Fibroblast of lung (primary cell): ENCODE measurements at regions not wholly inside any gene's neighbourhood (a gene's known extent, or its start where the extent isn't known, plus 50 kb on each side); places are given as distances from the start of the nearest gene placed in this dataset.

ENCODE experiments used
- DNase-seq, 2 donors: peaks; one replicate each; pipeline versions ENCODE4 v3.0.0 to v3.0.0-alpha.2; 2010; ENCODE audit warnings: low read depth in 2 of 2
- H2AFZ ChIP-seq: 2 replicates; pipeline ENCODE4 v1.5.1; 2012; ENCODE audit warnings: low read length, control low read depth, inconsistent platforms
- H3K27ac ChIP-seq: 2 replicates; pipeline ENCODE4 v1.5.1; 2011; ENCODE audit warnings: low read length, control low read depth; ENCODE audit not compliant: insufficient read depth
- H3K27me3 ChIP-seq: 2 replicates; pipeline ENCODE4 v1.5.1; 2011; ENCODE audit warnings: mild to moderate bottlenecking, low read length; ENCODE audit not compliant: control insufficient read depth, insufficient read depth
- H3K36me3 ChIP-seq: 2 replicates; pipeline ENCODE4 v1.5.1; 2011; ENCODE audit warnings: low read length; ENCODE audit not compliant: control insufficient read depth, insufficient read depth
- H3K4me1 ChIP-seq: 2 replicates; pipeline ENCODE4 v1.5.1; 2011; ENCODE audit warnings: low read length; ENCODE audit not compliant: control insufficient read depth, insufficient read depth; ENCODE audit errors: extremely low read depth
- H3K4me2 ChIP-seq: 2 replicates; pipeline ENCODE4 v1.5.1; 2011; ENCODE audit warnings: low read length, control low read depth; ENCODE audit not compliant: insufficient read depth; ENCODE audit errors: extremely low read depth
- H3K4me3 ChIP-seq, 4 experiments: fragments of 200-600 bp in 1 of 4; sonication (generic) in 1 of 4; replicated peaks in 1 of 4; 2 replicates each; pipeline ENCODE4 v1.5.1; 2011 to 2016; ENCODE audit warnings: low read length in 4 of 4, low read depth in 3 of 4, mild to moderate bottlenecking in 3 of 4, control low read depth in 2 of 4, inconsistent platforms in 1 of 4, mixed read lengths in 1 of 4; ENCODE audit not compliant: insufficient read depth in 1 of 4; ENCODE audit errors: control extremely low read depth in 1 of 4
- H3K79me2 ChIP-seq: 2 replicates; pipeline ENCODE4 v1.5.1; 2012; ENCODE audit warnings: mild to moderate bottlenecking, low read length, inconsistent platforms; ENCODE audit not compliant: control insufficient read depth, insufficient read depth
- H3K9ac ChIP-seq: 2 replicates; pipeline ENCODE4 v1.5.1; 2011; ENCODE audit warnings: mild to moderate bottlenecking, low read length, control low read depth; ENCODE audit not compliant: insufficient read depth
- H3K9me3 ChIP-seq: 2 replicates; pipeline ENCODE4 v1.5.1; 2012; ENCODE audit warnings: low read depth, low read length; ENCODE audit not compliant: control insufficient read depth, insufficient read depth
- H4K20me1 ChIP-seq: 2 replicates; pipeline ENCODE4 v1.5.1; 2011; ENCODE audit warnings: low read length; ENCODE audit not compliant: control insufficient read depth, insufficient read depth; ENCODE audit errors: extremely low read depth
- EZH2 ChIP-seq: IDR thresholded peaks from 2 replicates; pipeline ENCODE4 v1.5.1; 2012; ENCODE audit warnings: low read length, control low read depth, mild to moderate bottlenecking; ENCODE audit errors: missing control alignments
- TF ChIP-seq, protein P1 (sequence below), 2 donors: IDR thresholded peaks in 1 of 2; conservative IDR thresholded peaks in 1 of 2; 1 replicate in 1 of 2; 2 replicates in 1 of 2; pipeline ENCODE4 v1.5.1; 2011 to 2012; ENCODE audit warnings: low read length in 2 of 2, control low read depth in 1 of 2, inconsistent platforms in 1 of 2, low read depth in 1 of 2, mild to moderate bottlenecking in 1 of 2

DNA sequence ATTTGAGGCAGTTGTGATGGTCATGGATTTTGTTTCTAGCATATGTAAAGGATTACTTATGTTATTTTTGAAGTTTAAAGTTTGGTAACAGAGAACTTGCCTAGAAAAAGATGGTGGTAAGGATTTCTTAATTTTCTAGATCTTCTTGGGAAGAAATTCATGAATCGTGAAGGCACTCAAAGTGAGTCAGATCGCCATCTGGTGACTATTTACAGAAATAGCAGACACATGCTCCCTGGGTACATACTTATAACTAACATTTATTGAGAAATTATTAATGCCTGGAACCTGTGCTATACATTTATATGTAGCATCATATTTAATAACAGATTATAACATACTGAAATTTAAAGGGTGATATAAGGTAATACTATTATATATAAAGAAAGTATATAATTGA is 299.7 kb downstream of the IZUMO3 start:
- Histone ChIP-seq H4K20me1 (no peaks in the 10 kb centered on the region), H2AFZ (no peak overlapping the region), H3K4me2 (no peak overlapping the region), H3K9me3 (no peaks in the 10 kb centered on the region), H3K4me1 (no peaks in the 10 kb centered on the region), H3K27ac (no peak overlapping the region), H3K36me3 (no peaks in the 10 kb centered on the region), H3K27me3 (no peaks in the 10 kb centered on the region), H3K4me3 (no peak overlapping the region), H3K9ac (no peak overlapping the region), H3K79me2 (no peaks in the 10 kb centered on the region)
- TF ChIP-seq EZH2 = no peak
- TF ChIP-seq, protein P1, sequence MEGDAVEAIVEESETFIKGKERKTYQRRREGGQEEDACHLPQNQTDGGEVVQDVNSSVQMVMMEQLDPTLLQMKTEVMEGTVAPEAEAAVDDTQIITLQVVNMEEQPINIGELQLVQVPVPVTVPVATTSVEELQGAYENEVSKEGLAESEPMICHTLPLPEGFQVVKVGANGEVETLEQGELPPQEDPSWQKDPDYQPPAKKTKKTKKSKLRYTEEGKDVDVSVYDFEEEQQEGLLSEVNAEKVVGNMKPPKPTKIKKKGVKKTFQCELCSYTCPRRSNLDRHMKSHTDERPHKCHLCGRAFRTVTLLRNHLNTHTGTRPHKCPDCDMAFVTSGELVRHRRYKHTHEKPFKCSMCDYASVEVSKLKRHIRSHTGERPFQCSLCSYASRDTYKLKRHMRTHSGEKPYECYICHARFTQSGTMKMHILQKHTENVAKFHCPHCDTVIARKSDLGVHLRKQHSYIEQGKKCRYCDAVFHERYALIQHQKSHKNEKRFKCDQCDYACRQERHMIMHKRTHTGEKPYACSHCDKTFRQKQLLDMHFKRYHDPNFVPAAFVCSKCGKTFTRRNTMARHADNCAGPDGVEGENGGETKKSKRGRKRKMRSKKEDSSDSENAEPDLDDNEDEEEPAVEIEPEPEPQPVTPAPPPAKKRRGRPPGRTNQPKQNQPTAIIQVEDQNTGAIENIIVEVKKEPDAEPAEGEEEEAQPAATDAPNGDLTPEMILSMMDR (conservative IDR thresholded peaks at IDR 0.05 in 1 of 2, IDR thresholded peaks at IDR 0.05 in 1 of 2; ENCODE audit: low read depth in 1 of 2, low read length in 2 of 2) = peak in 1 of 2 donors; percentile 7
- peak; percentile 1 to 3 for DNase-seq

DNA sequence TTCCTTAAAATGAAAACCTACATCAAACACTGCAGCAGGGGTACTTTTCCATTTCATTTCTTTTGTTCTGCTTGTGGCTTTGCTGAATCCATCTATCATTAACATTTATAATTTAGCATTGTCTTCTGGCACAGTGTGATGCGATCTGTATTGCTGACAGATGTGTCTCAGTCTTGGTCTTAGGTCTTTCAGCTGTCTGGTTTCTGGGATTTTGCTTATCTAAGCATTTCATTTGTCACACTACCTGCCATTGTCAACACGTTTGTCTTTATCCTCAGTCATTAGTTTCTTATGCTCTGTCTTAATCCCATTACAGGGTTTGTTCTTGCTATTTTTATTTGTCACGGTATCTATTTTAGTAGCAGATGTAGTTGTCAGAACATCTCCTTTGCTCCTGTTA is 303.1 kb downstream of the IZUMO3 start:
- Histone ChIP-seq H3K9me3 (no peaks in the 10 kb centered on the region), H3K79me2 (no peaks in the 10 kb centered on the region), H3K27ac (no peak overlapping the region), H3K4me3 (no peak overlapping the region), H3K4me2 (no peak overlapping the region), H3K27me3 (no peaks in the 10 kb centered on the region), H3K4me1 (no peaks in the 10 kb centered on the region), H3K36me3 (no peaks in the 10 kb centered on the region), H2AFZ (no peak overlapping the region), H4K20me1 (no peaks in the 10 kb centered on the region), H3K9ac (no peak overlapping the region)
- TF ChIP-seq, protein P1 (conservative IDR thresholded peaks at IDR 0.05 in 1 of 2, IDR thresholded peaks at IDR 0.05 in 1 of 2; ENCODE audit: low read depth in 1 of 2, low read length in 2 of 2) = no peak
- TF ChIP-seq EZH2 = no peak
- DNase-seq = no peak

DNA sequence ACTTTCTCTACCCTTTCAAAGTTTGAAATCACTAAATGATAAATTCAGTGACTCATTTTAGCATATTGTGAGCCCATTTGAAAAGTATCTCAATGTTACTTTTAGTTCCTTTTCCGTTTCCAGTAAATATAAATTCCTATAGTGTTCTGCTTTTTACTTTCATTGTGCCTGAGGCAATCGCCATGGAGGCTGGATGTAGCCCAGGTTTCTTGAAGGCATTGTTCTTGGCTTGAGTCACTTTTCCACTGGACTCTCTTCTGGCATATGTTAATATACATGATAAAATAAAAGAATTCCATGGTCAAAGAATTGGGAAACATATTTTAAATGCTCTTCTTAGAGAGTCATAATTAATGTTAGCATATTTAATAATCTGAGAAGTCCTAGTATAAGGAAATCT is 327.0 kb downstream of the IZUMO3 start:
- no peaks in the 10 kb centered on the region for H3K9me3 ChIP-seq
- no peak overlapping the region for H3K4me3 ChIP-seq
- H2AFZ ChIP-seq = no peak overlapping the region
- no peaks in the 10 kb centered on the region for H3K27me3 ChIP-seq
- no peaks in the 10 kb centered on the region for H3K36me3 ChIP-seq
- TF ChIP-seq, protein P1 (conservative IDR thresholded peaks at IDR 0.05 in 1 of 2, IDR thresholded peaks at IDR 0.05 in 1 of 2; ENCODE audit: low read depth in 1 of 2, low read length in 2 of 2) = no peak
- no peak for TF ChIP-seq EZH2
- H4K20me1 ChIP-seq = no peaks in the 10 kb centered on the region
- H3K4me1 ChIP-seq = no peaks in the 10 kb centered on the region
- DNase-seq = peak in 1 of 2 donors; percentile 0
- no peak overlapping the region for H3K4me2 ChIP-seq
- H3K79me2 ChIP-seq = no peaks in the 10 kb centered on the region
- H3K9ac ChIP-seq = no peak overlapping the region
- no peak overlapping the region for H3K27ac ChIP-seq
